ENCODE measurements at regions not wholly inside any gene's neighbourhood (a gene's known extent, or its start where the extent isn't known, plus 50 kb on each side); places are given as distances from the start of the nearest gene placed in this dataset.

- TF ChIP-seq, protein P1, sequence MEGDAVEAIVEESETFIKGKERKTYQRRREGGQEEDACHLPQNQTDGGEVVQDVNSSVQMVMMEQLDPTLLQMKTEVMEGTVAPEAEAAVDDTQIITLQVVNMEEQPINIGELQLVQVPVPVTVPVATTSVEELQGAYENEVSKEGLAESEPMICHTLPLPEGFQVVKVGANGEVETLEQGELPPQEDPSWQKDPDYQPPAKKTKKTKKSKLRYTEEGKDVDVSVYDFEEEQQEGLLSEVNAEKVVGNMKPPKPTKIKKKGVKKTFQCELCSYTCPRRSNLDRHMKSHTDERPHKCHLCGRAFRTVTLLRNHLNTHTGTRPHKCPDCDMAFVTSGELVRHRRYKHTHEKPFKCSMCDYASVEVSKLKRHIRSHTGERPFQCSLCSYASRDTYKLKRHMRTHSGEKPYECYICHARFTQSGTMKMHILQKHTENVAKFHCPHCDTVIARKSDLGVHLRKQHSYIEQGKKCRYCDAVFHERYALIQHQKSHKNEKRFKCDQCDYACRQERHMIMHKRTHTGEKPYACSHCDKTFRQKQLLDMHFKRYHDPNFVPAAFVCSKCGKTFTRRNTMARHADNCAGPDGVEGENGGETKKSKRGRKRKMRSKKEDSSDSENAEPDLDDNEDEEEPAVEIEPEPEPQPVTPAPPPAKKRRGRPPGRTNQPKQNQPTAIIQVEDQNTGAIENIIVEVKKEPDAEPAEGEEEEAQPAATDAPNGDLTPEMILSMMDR (IDR thresholded peaks at IDR 0.05) = no peak
- TF ChIP-seq EP300 (IDR thresholded peaks at IDR 0.05) (no peak), POLR2A (IDR thresholded peaks at IDR 0.05) (no peak)
These were observed 84.8 kb upstream of the CRIM1 start for GRCh38 chr2:36270758-36271157.

All from tibial nerve (tissue), 4 donors.